Prostate gland (tissue), 2 donors: ENCODE measurements at regions not wholly inside any gene's neighbourhood (a gene's known extent, or its start where the extent isn't known, plus 50 kb on each side); places are given as distances from the start of the nearest gene placed in this dataset.

ENCODE experiments used
- DNase-seq: peaks from one replicate; pipeline ENCODE4 v3.0.0-alpha.2; 2019; ENCODE audit warnings: low spot score
- H3K27ac ChIP-seq, 2 donors: fragments of 200-600 bp; sonication (generic); 2 replicates each; pipeline ENCODE4 v1.5.1; 2017 to 2019
- H3K27me3 ChIP-seq: fragments of 200-600 bp; sonication (generic); replicated peaks from 2 replicates; pipeline ENCODE4 v1.5.1; 2019; ENCODE audit not compliant: insufficient read depth
- H3K36me3 ChIP-seq, 2 donors: fragments of 200-600 bp; sonication (generic); 1 replicate in 1 of 2; 2 replicates in 1 of 2; pipeline versions ENCODE4 v1.5.1 to v1.8.1; 2017 to 2019
- H3K4me1 ChIP-seq: fragments of 200-600 bp; sonication (generic); replicated peaks from 2 replicates; pipeline ENCODE4 v1.5.1; 2019
- H3K4me3 ChIP-seq, 2 donors: fragments of 200-600 bp; sonication (generic); 2 replicates each; pipeline ENCODE4 v1.5.1; 2017 to 2019
- H3K9me3 ChIP-seq: fragments of 200-600 bp; sonication (generic); 2 replicates; pipeline ENCODE4 v1.5.1; 2017
- CTCF ChIP-seq, 4 experiments: fragments of 200-600 bp in 2 of 4; fragments of 450-650 bp in 2 of 4; sonication (generic) in 2 of 4; IDR thresholded peaks; 1 replicate in 3 of 4; 2 replicates in 1 of 4; pipeline ENCODE4 v1.5.1; 2016 to 2019; ENCODE audit warnings: antibody characterized with exemption in 4 of 4, mild to moderate bottlenecking in 2 of 4, moderate library complexity in 2 of 4
- POLR2A ChIP-seq: fragments of 450-650 bp; IDR thresholded peaks from one replicate; pipeline ENCODE4 v1.6.1; 2016; ENCODE audit warnings: antibody characterized with exemption, mild to moderate bottlenecking
- POLR2AphosphoS5 ChIP-seq: sonication (generic); formaldehyde crosslinking; IDR thresholded peaks from one replicate; pipeline ENCODE4 v1.6.1; 2017; ENCODE audit warnings: antibody characterized with exemption
- WGBS: methylation state at CpG from one replicate; pipeline ENCODE4 v1.1.5; 2018; 5-methylcytosine and 5-hydroxymethylcytosine counted together
- intact Hi-C: fragments of 100-400 bp; cut with DNase I; formaldehyde crosslinking; loops from one replicate; pipeline ENCODE4 v1.14.2; 2022

- no peak for TF ChIP-seq POLR2A
- no peak for TF ChIP-seq CTCF (IDR thresholded peaks at IDR 0.05)
- TF ChIP-seq POLR2AphosphoS5, result no peak
- no peak for DNase-seq
- 24% methylated on average over 2 of the region's 2 CpGs for WGBS
- no peaks in the 10 kb centered on the region for H3K4me1 ChIP-seq
- no peaks in the 10 kb centered on the region for H3K27me3 ChIP-seq
- H3K36me3 ChIP-seq, result no peaks in the 10 kb centered on the region
- H3K9me3 ChIP-seq, result no peaks in the 10 kb centered on the region
- no peak overlapping the region for H3K27ac ChIP-seq
- intact Hi-C loops, result no loop called here
- no peak overlapping the region for H3K4me3 ChIP-seq
Measured at GRCh38 chr7:13032576-13032975, 345.1 kb downstream of the ARL4A start.

GRCh38 chr7:13034693-13035092, 347.3 kb downstream of the ARL4A start:
- no peak overlapping the region for H3K27ac ChIP-seq
- H3K27me3 ChIP-seq, result no peaks in the 10 kb centered on the region
- intact Hi-C loops, result no loop called here
- no peaks in the 10 kb centered on the region for H3K36me3 ChIP-seq
- TF ChIP-seq POLR2AphosphoS5, result no peak
- TF ChIP-seq CTCF (IDR thresholded peaks at IDR 0.05), result no peak
- no peak for TF ChIP-seq POLR2A
- H3K4me3 ChIP-seq, result no peak overlapping the region
- DNase-seq, result no peak
- H3K4me1 ChIP-seq, result no peaks in the 10 kb centered on the region
- H3K9me3 ChIP-seq, result no peaks in the 10 kb centered on the region
- WGBS, result 100% methylated on average over 1 of the region's 1 CpG

- Histone ChIP-seq H3K4me1 (no peaks in the 10 kb centered on the region), H3K27me3 (no peaks in the 10 kb centered on the region), H3K27ac (no peak overlapping the region), H3K36me3 (no peaks in the 10 kb centered on the region), H3K4me3 (no peak overlapping the region), H3K9me3 (no peaks in the 10 kb centered on the region)
- intact Hi-C loops, result no loop called here
- no peak for TF ChIP-seq POLR2AphosphoS5
- no peak for TF ChIP-seq POLR2A
- TF ChIP-seq CTCF (IDR thresholded peaks at IDR 0.05), result no peak
- no peak for DNase-seq
- WGBS, result 97% methylated on average over 4 of the region's 4 CpGs
Measured at GRCh38 chr7:13035233-13035632, 347.8 kb downstream of the ARL4A start.

- intact Hi-C loops, result no loop called here
- no peaks in the 10 kb centered on the region for H3K4me1 ChIP-seq
- no peak for DNase-seq
- H3K27me3 ChIP-seq, result no peaks in the 10 kb centered on the region
- H3K4me3 ChIP-seq, result no peak overlapping the region
- TF ChIP-seq CTCF (IDR thresholded peaks at IDR 0.05) (no peak), POLR2A (no peak), POLR2AphosphoS5 (no peak)
- H3K9me3 ChIP-seq, result no peaks in the 10 kb centered on the region
- no peaks in the 10 kb centered on the region for H3K36me3 ChIP-seq
- H3K27ac ChIP-seq, result no peak overlapping the region
Measured at GRCh38 chr7:13036256-13036780, 348.9 kb downstream of the ARL4A start.

- DNase-seq, result no peak
- TF ChIP-seq POLR2AphosphoS5 (no peak), POLR2A (no peak), CTCF (IDR thresholded peaks at IDR 0.05) (no peak)
- intact Hi-C loops, result no loop called here
- no peak overlapping the region for H3K27ac ChIP-seq
- H3K9me3 ChIP-seq, result no peaks in the 10 kb centered on the region
- no peak overlapping the region for H3K4me3 ChIP-seq
- WGBS, result 12% methylated on average over 1 of the region's 1 CpG
- H3K27me3 ChIP-seq, result no peaks in the 10 kb centered on the region
- no peaks in the 10 kb centered on the region for H3K4me1 ChIP-seq
- H3K36me3 ChIP-seq, result no peaks in the 10 kb centered on the region
Measured at GRCh38 chr7:13037216-13037615, 349.8 kb downstream of the ARL4A start.
